H1 (cell line): ENCODE measurements at regions not wholly inside any gene's neighbourhood (a gene's known extent, or its start where the extent isn't known, plus 50 kb on each side); places are given as distances from the start of the nearest gene placed in this dataset.

Source experiments
- E2F6 ChIP-seq: IDR thresholded peaks from 2 replicates; pipeline ENCODE4 v1.6.1; 2012; ENCODE audit warnings: inconsistent platforms
- RXRA ChIP-seq: IDR thresholded peaks from 2 replicates; pipeline ENCODE4 v1.6.1; 2011; ENCODE audit warnings: low read depth, mild to moderate bottlenecking, low read length, moderate library complexity; ENCODE audit not compliant: insufficient read depth
- SIRT6 ChIP-seq: IDR thresholded peaks from one replicate; pipeline ENCODE4 v1.7.1; 2012; ENCODE audit warnings: low read length, inconsistent platforms
- USF2 ChIP-seq: IDR thresholded peaks from 2 replicates; pipeline ENCODE4 v1.6.1; 2011; ENCODE audit warnings: low read length, improper control_type of control experiment

GRCh38 chr1:83495560-83495959 is 503.4 kb downstream of the TTLL7 start (continued):
- no peak for TF ChIP-seq USF2
- no peak for TF ChIP-seq E2F6
- TF ChIP-seq SIRT6 = no peak
- TF ChIP-seq RXRA = no peak
